HUES48 (cell line): ENCODE measurements at regions not wholly inside any gene's neighbourhood (a gene's known extent, or its start where the extent isn't known, plus 50 kb on each side); places are given as distances from the start of the nearest gene placed in this dataset.

ENCODE experiments used
- H3K27ac ChIP-seq: one replicate; pipeline ENCODE4 v1.7.0; 2013; ENCODE audit warnings: low read depth, low read length, inconsistent platforms
- H3K27me3 ChIP-seq: 2 replicates; pipeline ENCODE4 v1.6.1; 2013; ENCODE audit warnings: mild to moderate bottlenecking, low read length; ENCODE audit not compliant: control insufficient read depth, insufficient read depth
- H3K36me3 ChIP-seq: 2 replicates; pipeline ENCODE4 v1.6.1; 2013; ENCODE audit warnings: low read length; ENCODE audit not compliant: control insufficient read depth, insufficient read depth
- H3K4me1 ChIP-seq: 2 replicates; pipeline ENCODE4 v1.6.1; 2013; ENCODE audit warnings: mild to moderate bottlenecking, low read length; ENCODE audit not compliant: control insufficient read depth, insufficient read depth
- H3K4me3 ChIP-seq: 2 replicates; pipeline ENCODE4 v1.5.1; 2013; ENCODE audit warnings: mild to moderate bottlenecking, low read depth, low read length
- H3K9ac ChIP-seq: 2 replicates; pipeline ENCODE4 v1.6.1; 2013; ENCODE audit warnings: mild to moderate bottlenecking, low read depth, low read length, moderate library complexity
- H3K9me3 ChIP-seq: 2 replicates; pipeline ENCODE4 v1.6.1; 2013; ENCODE audit warnings: low read length; ENCODE audit not compliant: control insufficient read depth, insufficient read depth

- Histone ChIP-seq H3K27ac (no peak overlapping the region), H3K36me3 (no peaks in the 10 kb centered on the region), H3K4me3 (no peak overlapping the region), H3K27me3 (peaks cover 1% of the 10 kb centered on the region; the same call in 1 of the 2 replicates), H3K9ac (no peak overlapping the region), H3K4me1 (peaks cover 7% of the 10 kb centered on the region), H3K9me3 (0 out of 2 replicates have a peak, but pooled peaks cover 2% of the 10 kb centered on the region)
Measured at GRCh38 chr4:3863841-3864741, 97.9 kb downstream of the ADRA2C start.

GRCh38 chr4:3864742-3865721, 98.8 kb downstream of the ADRA2C start:
- peaks cover 7% of the 10 kb centered on the region for H3K4me1 ChIP-seq
- 0 out of 2 replicates have a peak, but pooled peaks cover 2% of the 10 kb centered on the region for H3K9me3 ChIP-seq
- no peak overlapping the region for H3K9ac ChIP-seq
- no peak overlapping the region for H3K27ac ChIP-seq
- H3K27me3 ChIP-seq: peaks cover 8% of the 10 kb centered on the region
- H3K36me3 ChIP-seq: no peaks in the 10 kb centered on the region
- H3K4me3 ChIP-seq: no peak overlapping the region

- peaks cover 11% of the 10 kb centered on the region for H3K4me1 ChIP-seq
- H3K9ac ChIP-seq: no peak overlapping the region
- H3K27me3 ChIP-seq: peaks cover 19% of the 10 kb centered on the region
- no peak overlapping the region for H3K4me3 ChIP-seq
- no peaks in the 10 kb centered on the region for H3K36me3 ChIP-seq
- H3K27ac ChIP-seq: no peak overlapping the region
- H3K9me3 ChIP-seq: 0 out of 2 replicates have a peak, but pooled peaks cover 2% of the 10 kb centered on the region
Measured at GRCh38 chr4:3865986-3866812, 100.0 kb downstream of the ADRA2C start.

- H3K4me1 ChIP-seq: peaks cover 11% of the 10 kb centered on the region
- peaks cover 22% of the 10 kb centered on the region for H3K27me3 ChIP-seq
- H3K27ac ChIP-seq: no peak overlapping the region
- H3K9me3 ChIP-seq: 0 out of 2 replicates have a peak, but pooled peaks cover 2% of the 10 kb centered on the region
- no peak overlapping the region for H3K9ac ChIP-seq
- H3K36me3 ChIP-seq: no peaks in the 10 kb centered on the region
- no peak overlapping the region for H3K4me3 ChIP-seq
Measured at GRCh38 chr4:3866813-3867129, 100.6 kb downstream of the ADRA2C start.

DNA sequence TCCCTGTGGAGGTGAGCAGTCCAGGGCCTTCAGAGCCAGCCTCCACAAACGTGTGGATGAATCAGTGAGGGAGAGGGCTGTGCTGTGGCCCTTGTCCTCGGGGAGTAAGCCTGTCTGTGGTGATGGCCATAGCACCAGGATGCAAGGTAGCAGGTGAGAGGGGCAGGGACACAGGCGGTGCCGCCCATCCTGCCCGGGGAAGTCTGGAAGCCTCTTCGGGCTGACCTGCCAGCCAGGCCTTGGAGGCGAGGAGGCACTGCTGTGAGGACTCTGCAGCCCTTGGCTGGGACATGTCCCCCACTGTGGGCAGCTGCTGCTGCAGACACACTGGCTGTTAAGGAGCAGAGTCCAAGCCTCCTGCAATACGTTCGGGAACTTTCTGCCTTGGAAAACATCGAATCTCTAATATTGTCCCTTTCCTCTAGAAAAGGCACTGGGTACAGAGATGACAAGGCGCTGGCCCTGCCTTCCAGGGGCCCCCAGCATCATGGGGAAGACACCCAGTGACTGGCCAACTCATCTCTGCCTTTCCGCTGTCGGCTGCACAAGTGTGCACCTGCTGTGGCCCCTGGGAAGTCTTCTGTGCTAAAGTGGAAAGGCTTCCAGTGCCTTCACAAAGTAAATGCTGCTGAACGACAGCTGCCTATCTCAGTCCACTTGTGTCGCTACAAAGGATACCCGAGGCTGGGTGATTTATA, 101.4 kb downstream of the ADRA2C start:
- H3K36me3 ChIP-seq: no peaks in the 10 kb centered on the region
- H3K4me1 ChIP-seq: peaks cover 4% of the 10 kb centered on the region; the same call in 1 of the 2 replicates
- H3K27me3 ChIP-seq: peaks cover 30% of the 10 kb centered on the region
- H3K9ac ChIP-seq: no peak overlapping the region
- 0 out of 2 replicates have a peak, but pooled peaks cover 2% of the 10 kb centered on the region for H3K9me3 ChIP-seq
- H3K4me3 ChIP-seq: no peak overlapping the region
- H3K27ac ChIP-seq: no peak overlapping the region

- Histone ChIP-seq H3K4me1 (peaks cover 4% of the 10 kb centered on the region; the same call in 1 of the 2 replicates), H3K36me3 (no peaks in the 10 kb centered on the region), H3K9me3 (0 out of 2 replicates have a peak, but pooled peaks cover 2% of the 10 kb centered on the region), H3K27me3 (peaks cover 40% of the 10 kb centered on the region), H3K9ac (no peak overlapping the region), H3K27ac (no peak overlapping the region), H3K4me3 (no peak overlapping the region)
Measured at GRCh38 chr4:3868211-3869173, 102.3 kb downstream of the ADRA2C start.

DNA sequence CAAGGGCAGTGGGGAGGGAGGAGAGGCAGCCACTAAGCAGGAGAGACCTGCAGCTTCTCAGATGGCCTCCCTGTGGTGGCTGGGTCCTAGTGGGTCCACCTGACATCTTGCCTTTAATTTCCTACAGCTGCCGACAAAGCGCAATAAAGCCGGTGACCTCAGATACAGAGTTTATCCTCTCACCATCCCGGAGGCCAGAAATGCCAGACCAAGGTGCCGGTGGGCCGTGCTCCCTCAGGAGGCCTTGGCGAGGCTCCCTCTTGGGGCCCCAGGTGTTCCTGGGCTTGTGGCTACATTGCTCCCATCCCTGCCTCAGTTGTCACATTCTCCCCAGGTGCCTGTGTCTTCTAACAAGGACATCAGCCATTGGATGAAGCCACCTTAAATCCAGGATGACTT, 103.0 kb downstream of the ADRA2C start:
- H3K27ac ChIP-seq: no peak overlapping the region
- H3K36me3 ChIP-seq: no peaks in the 10 kb centered on the region
- H3K27me3 ChIP-seq: peaks cover 43% of the 10 kb centered on the region
- peaks cover 4% of the 10 kb centered on the region; the same call in 1 of the 2 replicates for H3K4me1 ChIP-seq
- H3K9ac ChIP-seq: no peak overlapping the region
- H3K4me3 ChIP-seq: no peak overlapping the region
- H3K9me3 ChIP-seq: 0 out of 2 replicates have a peak, but pooled peaks cover 2% of the 10 kb centered on the region

- Histone ChIP-seq H3K27ac (no peak overlapping the region), H3K9ac (no peak overlapping the region), H3K4me1 (peaks cover 4% of the 10 kb centered on the region; the same call in 1 of the 2 replicates), H3K4me3 (no peak overlapping the region), H3K9me3 (0 out of 2 replicates have a peak, but pooled peaks cover 2% of the 10 kb centered on the region), H3K36me3 (no peaks in the 10 kb centered on the region), H3K27me3 (peaks cover 50% of the 10 kb centered on the region)
Measured at GRCh38 chr4:3869661-3870566, 103.7 kb downstream of the ADRA2C start.
